MCF 10A (cell line): ENCODE measurements at regions not wholly inside any gene's neighbourhood (a gene's known extent, or its start where the extent isn't known, plus 50 kb on each side); places are given as distances from the start of the nearest gene placed in this dataset.

ENCODE experiments used
- BruUV-seq: library from RNA; stranded (reverse); fragments of 400-500 nt; replicated peaks from 2 replicates; lab custom pipeline; 2021; lab: Mats Ljungman, UMichigan
- CTCF ChIA-PET: fragments of 300-600 bp; sonication (Branson Sonifier 250); formaldehyde crosslinking; extraction: SDS; loops from one replicate; lab custom pipeline; 2021; ENCODE audit warnings: antibody characterized with exemption, inconsistent platforms; lab: Yijun Ruan, JAX
- POLR2A ChIA-PET: fragments of 300-600, 350-650 bp; sonication (Branson Sonifier 250); formaldehyde crosslinking; extraction: SDS; loops from one replicate; lab custom pipeline; 2020; ENCODE audit warnings: antibody characterized with exemption, inconsistent platforms; lab: Yijun Ruan, JAX
- DNase-seq: peaks from one replicate; pipeline ENCODE4 v3.0.0-alpha.2; 2018; ENCODE audit not compliant: unreplicated experiment
- H3K27ac Mint-ChIP-seq: one replicate; pipeline ENCODE4 v1.8.0; 2022; ENCODE audit warnings: mild to moderate bottlenecking, low read depth, mixed read lengths; ENCODE audit not compliant: unreplicated experiment
- H3K27me3 Mint-ChIP-seq: one replicate; pipeline ENCODE4 v1.8.0; 2022; ENCODE audit warnings: mixed read lengths; ENCODE audit not compliant: insufficient read depth, unreplicated experiment
- H3K36me3 Mint-ChIP-seq: one replicate; pipeline ENCODE4 v1.8.0; 2022; ENCODE audit warnings: mild to moderate bottlenecking, moderate library complexity, mixed read lengths; ENCODE audit not compliant: insufficient read depth, unreplicated experiment
- H3K4me1 Mint-ChIP-seq: one replicate; pipeline ENCODE4 v1.8.0; 2022; ENCODE audit warnings: mixed read lengths; ENCODE audit not compliant: insufficient read depth, unreplicated experiment
- H3K4me3 Mint-ChIP-seq: one replicate; pipeline ENCODE4 v1.8.0; 2022; ENCODE audit warnings: mild to moderate bottlenecking, moderate library complexity, mixed read lengths; ENCODE audit not compliant: unreplicated experiment
- H3K9me3 Mint-ChIP-seq: one replicate; pipeline ENCODE4 v1.8.0; 2022; ENCODE audit warnings: mixed read lengths; ENCODE audit not compliant: unreplicated experiment
- intact Hi-C: fragments of 100-400 bp; cut with micrococcal nuclease; formaldehyde crosslinking; loops from 2 replicates; pipeline ENCODE4 v1.14.1; 2022
- TF ChIP-seq, protein P1 (sequence below): fragments of 200-600 bp; IDR thresholded peaks from one replicate; pipeline ENCODE4 v1.8.0; 2022; ENCODE audit warnings: antibody characterized with exemption, mild to moderate bottlenecking; ENCODE audit not compliant: unreplicated experiment

DNA sequence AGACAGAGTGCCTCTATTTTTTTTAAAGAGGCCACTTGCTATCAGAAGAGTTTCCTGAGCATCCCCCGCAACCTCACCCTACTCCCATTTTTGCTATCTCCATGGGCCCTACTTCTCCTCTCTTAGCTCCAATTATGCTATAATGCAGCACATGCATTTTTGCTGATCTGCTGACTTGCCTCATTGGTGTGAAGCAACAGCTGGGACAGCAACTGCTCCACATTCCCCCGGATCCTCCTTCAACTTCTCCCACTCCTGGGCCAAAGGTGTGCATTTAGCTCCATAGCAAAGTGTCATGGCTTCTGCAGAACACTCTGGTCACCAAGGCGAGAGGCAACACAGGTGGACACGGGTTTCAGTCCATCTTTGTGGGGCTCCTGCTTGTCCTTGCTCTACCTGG is 56.7 kb upstream of the USP29 start:
- ChIA-PET POLR2A (no interaction called here), CTCF (no interaction called here)
- DNase-seq = no peak
- TF ChIP-seq, protein P1, sequence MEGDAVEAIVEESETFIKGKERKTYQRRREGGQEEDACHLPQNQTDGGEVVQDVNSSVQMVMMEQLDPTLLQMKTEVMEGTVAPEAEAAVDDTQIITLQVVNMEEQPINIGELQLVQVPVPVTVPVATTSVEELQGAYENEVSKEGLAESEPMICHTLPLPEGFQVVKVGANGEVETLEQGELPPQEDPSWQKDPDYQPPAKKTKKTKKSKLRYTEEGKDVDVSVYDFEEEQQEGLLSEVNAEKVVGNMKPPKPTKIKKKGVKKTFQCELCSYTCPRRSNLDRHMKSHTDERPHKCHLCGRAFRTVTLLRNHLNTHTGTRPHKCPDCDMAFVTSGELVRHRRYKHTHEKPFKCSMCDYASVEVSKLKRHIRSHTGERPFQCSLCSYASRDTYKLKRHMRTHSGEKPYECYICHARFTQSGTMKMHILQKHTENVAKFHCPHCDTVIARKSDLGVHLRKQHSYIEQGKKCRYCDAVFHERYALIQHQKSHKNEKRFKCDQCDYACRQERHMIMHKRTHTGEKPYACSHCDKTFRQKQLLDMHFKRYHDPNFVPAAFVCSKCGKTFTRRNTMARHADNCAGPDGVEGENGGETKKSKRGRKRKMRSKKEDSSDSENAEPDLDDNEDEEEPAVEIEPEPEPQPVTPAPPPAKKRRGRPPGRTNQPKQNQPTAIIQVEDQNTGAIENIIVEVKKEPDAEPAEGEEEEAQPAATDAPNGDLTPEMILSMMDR = no peak
- Mint-ChIP-seq H3K9me3 (peaks cover 42% of the 10 kb centered on the region), H3K27me3 (no peaks in the 10 kb centered on the region), H3K27ac (no peak overlapping the region), H3K36me3 (no peaks in the 10 kb centered on the region), H3K4me3 (no peak overlapping the region), H3K4me1 (no peaks in the 10 kb centered on the region)
- BruUV-seq = no TSS peak
- intact Hi-C loops = no loop called here

DNA sequence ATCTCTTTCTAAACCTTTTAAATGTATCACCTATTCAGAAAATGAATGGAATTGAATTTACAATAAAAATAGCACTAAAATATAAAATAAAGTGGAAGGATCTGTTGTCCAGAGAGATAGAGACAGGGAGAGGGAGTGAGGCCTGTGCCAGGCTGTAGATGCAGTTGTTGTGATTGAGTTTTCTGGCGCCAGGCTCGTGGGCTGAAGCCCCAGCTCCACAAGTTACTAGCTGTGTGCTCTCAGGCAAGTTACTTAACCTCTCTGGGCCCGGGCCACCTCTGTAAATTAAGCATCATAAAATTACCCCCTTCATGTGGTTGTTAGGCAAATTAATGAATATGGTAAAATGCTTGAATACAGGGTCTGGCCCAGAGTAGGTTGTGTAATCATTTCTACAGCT is 52.3 kb upstream of the USP29 start:
- intact Hi-C loops = no loop called here
- no peak overlapping the region for H3K4me3 Mint-ChIP-seq
- H3K27ac Mint-ChIP-seq = no peak overlapping the region
- ChIA-PET POLR2A (no interaction called here), CTCF (interaction anchor here (0.6 kb wide), 1 partner anchor 142 kb away, joined by 5 read pairs; no protein-coding TSS in a partner anchor)
- DNase-seq = no peak
- no TSS peak for BruUV-seq
- TF ChIP-seq, protein P1 = no peak
- H3K9me3 Mint-ChIP-seq = peaks cover 28% of the 10 kb centered on the region
- H3K27me3 Mint-ChIP-seq = no peaks in the 10 kb centered on the region
- no peaks in the 10 kb centered on the region for H3K4me1 Mint-ChIP-seq
- H3K36me3 Mint-ChIP-seq = peaks cover 6% of the 10 kb centered on the region

DNA sequence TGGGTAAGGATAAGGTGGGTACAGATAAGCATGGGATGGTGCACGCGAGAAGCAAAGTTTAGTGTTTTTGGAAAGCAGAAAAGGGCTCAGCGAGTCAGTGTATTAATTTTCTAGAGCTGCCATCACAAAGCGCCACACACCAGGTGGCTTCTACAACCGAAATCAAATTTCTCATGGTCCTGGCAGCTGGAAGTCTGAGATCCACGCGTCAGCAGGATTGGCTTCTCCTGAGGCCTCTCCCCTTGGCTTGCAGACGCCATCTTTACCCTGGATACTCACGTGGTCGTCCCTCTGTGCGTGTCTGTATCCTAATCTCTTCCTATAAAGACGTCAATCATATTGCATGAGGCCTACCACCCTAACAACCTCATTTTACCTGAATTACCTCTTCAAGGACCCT is 51.5 kb upstream of the USP29 start:
- peaks cover 6% of the 10 kb centered on the region for H3K36me3 Mint-ChIP-seq
- peaks cover 27% of the 10 kb centered on the region for H3K9me3 Mint-ChIP-seq
- no peak for DNase-seq
- H3K27ac Mint-ChIP-seq = no peak overlapping the region
- H3K4me1 Mint-ChIP-seq = no peaks in the 10 kb centered on the region
- H3K4me3 Mint-ChIP-seq = no peak overlapping the region
- TF ChIP-seq, protein P1 = no peak
- no TSS peak for BruUV-seq
- CTCF ChIA-PET = interaction anchor here (0.6 kb wide), 1 partner anchor 141 kb away, joined by 5 read pairs; no protein-coding TSS in a partner anchor
- intact Hi-C loops = no loop called here
- H3K27me3 Mint-ChIP-seq = no peaks in the 10 kb centered on the region
- POLR2A ChIA-PET = no interaction called here

DNA sequence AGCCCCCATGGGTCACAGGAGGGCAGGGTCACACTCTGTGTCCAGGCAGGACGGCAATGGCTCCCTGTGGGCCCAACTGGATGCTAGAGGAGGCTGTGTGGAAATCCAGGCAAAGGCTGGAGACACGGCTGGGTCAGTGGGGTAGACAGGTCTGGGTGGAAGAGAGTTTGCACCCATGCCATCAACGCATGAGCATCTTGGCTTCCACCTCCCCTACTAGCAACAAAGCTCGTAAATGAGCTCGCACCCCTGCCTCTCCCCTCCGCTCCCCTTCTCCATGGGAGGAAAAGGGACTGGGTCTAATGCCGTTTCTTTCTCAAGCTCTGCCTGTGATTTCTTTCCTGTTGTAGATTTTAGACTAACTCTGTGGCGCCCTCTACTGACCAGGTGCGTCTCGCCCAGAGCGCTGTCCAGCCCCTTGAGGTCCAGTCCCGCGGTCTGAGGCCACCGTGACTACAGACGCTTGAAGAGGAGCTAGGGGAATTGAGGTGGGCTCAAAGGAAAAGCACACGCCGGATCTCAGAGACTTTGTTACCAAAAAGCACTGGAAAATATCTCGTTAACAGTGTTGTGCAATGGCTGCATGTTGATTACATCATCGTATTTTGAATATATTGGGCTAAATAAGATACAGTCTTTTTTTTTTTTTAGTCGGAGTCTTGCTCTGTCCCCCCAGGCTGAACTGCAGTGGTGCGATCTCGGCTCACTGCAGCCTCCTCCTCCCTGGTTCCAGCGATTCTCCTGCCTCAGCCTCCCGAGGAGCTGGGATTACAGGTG is 50.7 kb upstream of the USP29 start:
- Mint-ChIP-seq H3K9me3 (peaks cover 22% of the 10 kb centered on the region), H3K4me3 (no peak overlapping the region), H3K27ac (no peak overlapping the region), H3K27me3 (no peaks in the 10 kb centered on the region), H3K4me1 (no peaks in the 10 kb centered on the region), H3K36me3 (peaks cover 6% of the 10 kb centered on the region)
- CTCF ChIA-PET = interaction anchor here (0.9 kb wide), 1 partner anchor 16 kb away, joined by 3 read pairs; no protein-coding TSS in a partner anchor
- no peak for DNase-seq
- POLR2A ChIA-PET = no interaction called here
- no TSS peak for BruUV-seq
- intact Hi-C loops = no loop called here
- TF ChIP-seq, protein P1 = no peak
